Caco-2 (cell line): ENCODE measurements at regions not wholly inside any gene's neighbourhood (a gene's known extent, or its start where the extent isn't known, plus 50 kb on each side); places are given as distances from the start of the nearest gene placed in this dataset.

Source experiments
- BruUV-seq: library from RNA; stranded (reverse); fragments of 400-500 nt; replicated peaks from 2 replicates; lab custom pipeline; 2021; lab: Mats Ljungman, UMichigan
- CTCF ChIA-PET: fragments of 300-600 bp; sonication (Branson Sonifier 250); formaldehyde crosslinking; loops from one replicate; lab custom pipeline; 2022; ENCODE audit warnings: antibody characterized with exemption; lab: Charles Lee
- POLR2A ChIA-PET: fragments of 300-600 bp; sonication (Branson Sonifier 250); formaldehyde crosslinking; loops from one replicate; lab custom pipeline; 2022; ENCODE audit warnings: antibody characterized with exemption; lab: Charles Lee
- DNase-seq, 2 experiments: peaks; one replicate each; pipeline versions ENCODE4 v3.0.0 to v3.0.0-alpha.2; 2020 to 2022
- H3K27me3 ChIP-seq: replicated peaks from 2 replicates; pipeline ENCODE4 v1.6.0; 2011; ENCODE audit warnings: low read length; ENCODE audit not compliant: control insufficient read depth, insufficient read depth
- H3K36me3 ChIP-seq: 2 replicates; pipeline ENCODE4 v1.5.1; 2011; ENCODE audit warnings: low read length; ENCODE audit not compliant: control insufficient read depth, insufficient read depth
- H3K4me1 ChIP-seq: fragments of 250-450 bp; sonication (Bioruptor Pico); 2 replicates; pipeline ENCODE4 v1.5.1; 2020; ENCODE audit warnings: mild to moderate bottlenecking
- H3K4me3 ChIP-seq: 2 replicates; pipeline ENCODE4 v1.5.1; 2011; ENCODE audit warnings: low read depth, mild to moderate bottlenecking, control low read depth, low read length
- H3K9me3 ChIP-seq: fragments of 250-450 bp; sonication (Bioruptor Pico); 2 replicates; pipeline ENCODE4 v1.5.1; 2020; ENCODE audit warnings: mild to moderate bottlenecking, moderate library complexity
- H3K27ac Mint-ChIP-seq: one replicate; pipeline ENCODE4 v1.8.0; 2022; ENCODE audit warnings: mixed read lengths; ENCODE audit not compliant: unreplicated experiment
- H3K27me3 Mint-ChIP-seq: one replicate; pipeline ENCODE4 v1.8.0; 2022; ENCODE audit warnings: mixed read lengths; ENCODE audit not compliant: insufficient read depth, unreplicated experiment
- H3K36me3 Mint-ChIP-seq: one replicate; pipeline ENCODE4 v1.8.0; 2022; ENCODE audit warnings: mild to moderate bottlenecking, mixed read lengths; ENCODE audit not compliant: insufficient read depth, unreplicated experiment
- H3K4me1 Mint-ChIP-seq: one replicate; pipeline ENCODE4 v1.8.0; 2022; ENCODE audit warnings: low read depth, mixed read lengths; ENCODE audit not compliant: unreplicated experiment
- H3K4me3 Mint-ChIP-seq: one replicate; pipeline ENCODE4 v1.8.0; 2022; ENCODE audit warnings: mild to moderate bottlenecking, moderate library complexity, mixed read lengths; ENCODE audit not compliant: unreplicated experiment
- H3K9me3 Mint-ChIP-seq: one replicate; pipeline ENCODE4 v1.8.0; 2022; ENCODE audit warnings: mixed read lengths; ENCODE audit not compliant: unreplicated experiment
- intact Hi-C: fragments of 100-400 bp; cut with micrococcal nuclease; formaldehyde crosslinking; loops from one replicate; pipeline ENCODE4 v1.10.0; 2022; ENCODE audit not compliant: unreplicated experiment
- TF ChIP-seq, protein P1 (sequence below), 2 experiments: fragments of 200-600 bp in 1 of 2; IDR thresholded peaks; 1 replicate in 1 of 2; 2 replicates in 1 of 2; pipeline versions ENCODE4 v1.5.1 to v1.8.0; 2011 to 2022; ENCODE audit warnings: antibody characterized with exemption in 1 of 2, control low read depth in 1 of 2, inconsistent platforms in 1 of 2, low read depth in 1 of 2, low read length in 1 of 2, mild to moderate bottlenecking in 1 of 2, moderate library complexity in 1 of 2; ENCODE audit not compliant: insufficient read depth in 1 of 2, severe bottlenecking in 1 of 2, unreplicated experiment in 1 of 2

DNA sequence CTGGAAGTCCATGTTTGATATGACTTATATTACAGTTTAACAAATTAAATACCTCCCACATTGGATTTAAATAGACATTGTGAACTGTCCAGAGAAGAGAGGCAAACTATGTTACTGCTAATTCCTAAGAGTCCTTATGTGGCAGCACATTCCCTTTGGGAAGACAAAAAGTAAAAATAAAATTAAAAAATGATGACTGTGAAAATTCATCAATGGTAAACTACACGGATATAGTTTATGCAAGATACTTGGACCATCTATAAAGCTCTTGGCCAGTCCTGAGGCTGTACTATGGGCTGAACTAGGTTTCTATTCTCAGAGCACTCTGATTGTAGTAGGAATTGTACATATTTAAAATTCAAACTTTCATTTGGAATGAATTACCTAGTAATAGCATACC, 206.4 kb downstream of the LRRK2 start:
- ChIA-PET CTCF (no interaction called here), POLR2A (no interaction called here)
- Histone ChIP-seq H3K4me1 (no peaks in the 10 kb centered on the region), H3K4me3 (no peak overlapping the region), H3K9me3 (no peaks in the 10 kb centered on the region), H3K36me3 (no peaks in the 10 kb centered on the region), H3K27me3 (no peaks in the 10 kb centered on the region)
- H3K4me1 Mint-ChIP-seq, result no peaks in the 10 kb centered on the region
- no peaks in the 10 kb centered on the region for H3K27me3 Mint-ChIP-seq
- TF ChIP-seq, protein P1, sequence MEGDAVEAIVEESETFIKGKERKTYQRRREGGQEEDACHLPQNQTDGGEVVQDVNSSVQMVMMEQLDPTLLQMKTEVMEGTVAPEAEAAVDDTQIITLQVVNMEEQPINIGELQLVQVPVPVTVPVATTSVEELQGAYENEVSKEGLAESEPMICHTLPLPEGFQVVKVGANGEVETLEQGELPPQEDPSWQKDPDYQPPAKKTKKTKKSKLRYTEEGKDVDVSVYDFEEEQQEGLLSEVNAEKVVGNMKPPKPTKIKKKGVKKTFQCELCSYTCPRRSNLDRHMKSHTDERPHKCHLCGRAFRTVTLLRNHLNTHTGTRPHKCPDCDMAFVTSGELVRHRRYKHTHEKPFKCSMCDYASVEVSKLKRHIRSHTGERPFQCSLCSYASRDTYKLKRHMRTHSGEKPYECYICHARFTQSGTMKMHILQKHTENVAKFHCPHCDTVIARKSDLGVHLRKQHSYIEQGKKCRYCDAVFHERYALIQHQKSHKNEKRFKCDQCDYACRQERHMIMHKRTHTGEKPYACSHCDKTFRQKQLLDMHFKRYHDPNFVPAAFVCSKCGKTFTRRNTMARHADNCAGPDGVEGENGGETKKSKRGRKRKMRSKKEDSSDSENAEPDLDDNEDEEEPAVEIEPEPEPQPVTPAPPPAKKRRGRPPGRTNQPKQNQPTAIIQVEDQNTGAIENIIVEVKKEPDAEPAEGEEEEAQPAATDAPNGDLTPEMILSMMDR (IDR thresholded peaks at IDR 0.05; ENCODE audit: insufficient read depth in 1 of 2, low read depth in 1 of 2, low read length in 1 of 2, severe bottlenecking in 1 of 2, unreplicated experiment in 1 of 2), result no peak
- BruUV-seq, result no TSS peak
- H3K27ac Mint-ChIP-seq, result no peak overlapping the region
- no peaks in the 10 kb centered on the region for H3K36me3 Mint-ChIP-seq
- no peak for DNase-seq
- H3K4me3 Mint-ChIP-seq, result no peak overlapping the region
- H3K9me3 Mint-ChIP-seq, result no peaks in the 10 kb centered on the region
- intact Hi-C loops, result no loop called here

GRCh38 chr12:40435251-40435650, 210.5 kb downstream of the LRRK2 start:
- H3K9me3 Mint-ChIP-seq, result no peaks in the 10 kb centered on the region
- no peaks in the 10 kb centered on the region for H3K27me3 ChIP-seq
- H3K4me3 Mint-ChIP-seq, result no peak overlapping the region
- no peak for DNase-seq
- POLR2A ChIA-PET, result no interaction called here
- no TSS peak for BruUV-seq
- H3K36me3 Mint-ChIP-seq, result no peaks in the 10 kb centered on the region
- H3K27me3 Mint-ChIP-seq, result peaks cover 5% of the 10 kb centered on the region
- H3K4me1 Mint-ChIP-seq, result no peaks in the 10 kb centered on the region
- no peak overlapping the region for H3K27ac Mint-ChIP-seq
- H3K4me1 ChIP-seq, result no peaks in the 10 kb centered on the region
- no peaks in the 10 kb centered on the region for H3K9me3 ChIP-seq
- H3K36me3 ChIP-seq, result no peaks in the 10 kb centered on the region
- CTCF ChIA-PET, result no interaction called here
- no peak overlapping the region for H3K4me3 ChIP-seq
- TF ChIP-seq, protein P1 (IDR thresholded peaks at IDR 0.05; ENCODE audit: insufficient read depth in 1 of 2, low read depth in 1 of 2, low read length in 1 of 2, severe bottlenecking in 1 of 2, unreplicated experiment in 1 of 2), result no peak
- intact Hi-C loops, result no loop called here

GRCh38 chr12:40435951-40436350, 211.2 kb downstream of the LRRK2 start:
- Mint-ChIP-seq H3K27ac (no peak overlapping the region), H3K36me3 (no peaks in the 10 kb centered on the region)

More at GRCh38 chr12:40435951-40436350, 211.2 kb downstream of the LRRK2 start:
- intact Hi-C loops, result no loop called here
- H3K36me3 ChIP-seq, result no peaks in the 10 kb centered on the region
- DNase-seq, result no peak
- H3K27me3 Mint-ChIP-seq, result peaks cover 5% of the 10 kb centered on the region
- CTCF ChIA-PET, result no interaction called here
- BruUV-seq, result no TSS peak
- no peaks in the 10 kb centered on the region for H3K9me3 ChIP-seq
- POLR2A ChIA-PET, result no interaction called here
- TF ChIP-seq, protein P1 (IDR thresholded peaks at IDR 0.05; ENCODE audit: insufficient read depth in 1 of 2, low read depth in 1 of 2, low read length in 1 of 2, severe bottlenecking in 1 of 2, unreplicated experiment in 1 of 2), result no peak
- no peaks in the 10 kb centered on the region for H3K9me3 Mint-ChIP-seq
- H3K4me1 ChIP-seq, result no peaks in the 10 kb centered on the region
- no peak overlapping the region for H3K4me3 ChIP-seq
- no peak overlapping the region for H3K4me3 Mint-ChIP-seq
- H3K4me1 Mint-ChIP-seq, result no peaks in the 10 kb centered on the region
- H3K27me3 ChIP-seq, result no peaks in the 10 kb centered on the region
